Pancreas (tissue), 10 donors: ENCODE measurements at regions not wholly inside any gene's neighbourhood (a gene's known extent, or its start where the extent isn't known, plus 50 kb on each side); places are given as distances from the start of the nearest gene placed in this dataset.

Experiments
- ATAC-seq, 4 donors: fragments of 200-7000 bp; cut with Tn5 transposase; one replicate each; pipeline versions ENCODE4 v1.8.0 to v1.9.1; 2020; ENCODE audit warnings: mild to moderate bottlenecking in 4 of 4, moderate library complexity in 4 of 4
- DNase-seq, 6 donors: peaks; one replicate each; pipeline ENCODE4 v3.0.0-alpha.2; 2020
- FAIRE-seq: peaks from 2 replicates; lab custom pipeline; 2012; peaks lifted over from hg19 to GRCh38; lab: Jason Lieb, UNC
- H3K27ac ChIP-seq, 4 donors: fragments of 200-600 bp; sonication (generic); 1 replicate in 3 of 4; 2 replicates in 1 of 4; pipeline versions ENCODE4 v1.5.0 to v1.8.0; 2020
- H3K27me3 ChIP-seq, 4 donors: fragments of 200-600 bp; one replicate each; pipeline ENCODE4 v1.8.0; 2021
- H3K36me3 ChIP-seq, 3 donors: fragments of 200-600 bp; sonication (generic) in 1 of 3; one replicate each; pipeline versions ENCODE4 v1.5.0 to v1.8.0; 2020 to 2021
- H3K4me1 ChIP-seq, 3 donors: fragments of 200-600 bp; one replicate each; pipeline ENCODE4 v1.8.0; 2021
- H3K4me3 ChIP-seq, 4 donors: fragments of 200-600 bp; sonication (generic) in 2 of 4; one replicate each; pipeline versions ENCODE4 v1.5.0 to v1.8.0; 2020 to 2021
- H3K9me3 ChIP-seq, 4 donors: fragments of 200-600 bp; one replicate each; pipeline ENCODE4 v1.8.0; 2021
- WGBS, 2 donors: extraction: QIAGEN DNeasy Blood & Tissue Kit; methylation state at CpG; one replicate each; pipeline ENCODE4 v1.1.7; 2013; 5-methylcytosine and 5-hydroxymethylcytosine counted together
- intact Hi-C, 3 donors: fragments of 100-400 bp; cut with DNase I; formaldehyde crosslinking; loops; one replicate each; pipeline versions ENCODE4 v1.11.1 to v1.14.2; 2022
- TF ChIP-seq, protein P1 (sequence below), 4 donors: fragments of 200-600 bp; sonication (generic) in 3 of 4; IDR thresholded peaks; one replicate each; pipeline versions ENCODE4 v1.5.0 to v1.8.0; 2021; ENCODE audit warnings: antibody characterized with exemption in 4 of 4
- donor health status: healthy with polysubstance abuse.
- donor health status: DM: no; HTN: no; CAD: no; lungs with moderate emphysema.
- donor health status: DM: no; HTN: no; CAD: no.
- donor health status: control.
- donor health status: control.
- donor health status: Bipolar disorder and iron deficiency.
- donor health status: DM: yes; HTN: yes; CAD: no.
- donor health status: DM: no; HTN: no; CAD: no.
- donor health status: DM: no; HTN: no; CAD: no.
- donor health status: DM: yes; HTN: yes; CAD: no.

DNA sequence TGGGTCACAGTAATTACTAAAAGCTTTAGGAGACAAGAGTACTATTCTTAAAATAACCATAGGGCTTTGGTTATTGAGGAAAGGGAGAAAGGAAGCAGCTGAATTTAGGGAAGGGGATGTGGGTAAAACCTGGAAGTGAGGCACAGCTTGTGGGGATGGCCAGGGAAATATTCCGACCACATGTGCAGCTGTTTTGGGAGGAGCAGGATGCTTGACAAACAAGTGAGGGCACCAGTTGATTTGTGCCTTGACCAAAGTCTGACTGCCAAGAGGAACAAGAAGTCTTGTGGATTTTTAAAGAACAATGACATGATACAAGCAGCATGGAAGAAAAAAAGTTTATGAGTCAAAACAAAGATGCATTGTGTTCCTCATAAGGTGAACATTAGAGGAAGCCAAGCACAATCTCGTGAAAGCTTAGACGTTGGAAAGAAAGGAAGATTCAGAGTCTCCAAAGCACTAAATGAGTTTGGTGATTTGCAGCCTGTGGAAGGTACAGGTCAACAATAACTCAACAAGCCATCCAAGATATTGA, 108.5 kb upstream of the GPC6 start:
- H3K27me3 ChIP-seq, result no peaks in the 10 kb centered on the region
- TF ChIP-seq, protein P1, sequence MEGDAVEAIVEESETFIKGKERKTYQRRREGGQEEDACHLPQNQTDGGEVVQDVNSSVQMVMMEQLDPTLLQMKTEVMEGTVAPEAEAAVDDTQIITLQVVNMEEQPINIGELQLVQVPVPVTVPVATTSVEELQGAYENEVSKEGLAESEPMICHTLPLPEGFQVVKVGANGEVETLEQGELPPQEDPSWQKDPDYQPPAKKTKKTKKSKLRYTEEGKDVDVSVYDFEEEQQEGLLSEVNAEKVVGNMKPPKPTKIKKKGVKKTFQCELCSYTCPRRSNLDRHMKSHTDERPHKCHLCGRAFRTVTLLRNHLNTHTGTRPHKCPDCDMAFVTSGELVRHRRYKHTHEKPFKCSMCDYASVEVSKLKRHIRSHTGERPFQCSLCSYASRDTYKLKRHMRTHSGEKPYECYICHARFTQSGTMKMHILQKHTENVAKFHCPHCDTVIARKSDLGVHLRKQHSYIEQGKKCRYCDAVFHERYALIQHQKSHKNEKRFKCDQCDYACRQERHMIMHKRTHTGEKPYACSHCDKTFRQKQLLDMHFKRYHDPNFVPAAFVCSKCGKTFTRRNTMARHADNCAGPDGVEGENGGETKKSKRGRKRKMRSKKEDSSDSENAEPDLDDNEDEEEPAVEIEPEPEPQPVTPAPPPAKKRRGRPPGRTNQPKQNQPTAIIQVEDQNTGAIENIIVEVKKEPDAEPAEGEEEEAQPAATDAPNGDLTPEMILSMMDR (IDR thresholded peaks at IDR 0.05), result no peak
- ATAC-seq (no peak), DNase-seq (no peak), FAIRE-seq (no peak)
- H3K4me1 ChIP-seq, result no peaks in the 10 kb centered on the region
- WGBS, 2 donors, result 44 to 60% methylated on average over 3 of the region's 3 CpGs
- no peaks in the 10 kb centered on the region for H3K9me3 ChIP-seq
- intact Hi-C loops, result no loop called here
- no peak overlapping the region for H3K4me3 ChIP-seq
- H3K27ac ChIP-seq, result no peak overlapping the region
- no peaks in the 10 kb centered on the region for H3K36me3 ChIP-seq

DNA sequence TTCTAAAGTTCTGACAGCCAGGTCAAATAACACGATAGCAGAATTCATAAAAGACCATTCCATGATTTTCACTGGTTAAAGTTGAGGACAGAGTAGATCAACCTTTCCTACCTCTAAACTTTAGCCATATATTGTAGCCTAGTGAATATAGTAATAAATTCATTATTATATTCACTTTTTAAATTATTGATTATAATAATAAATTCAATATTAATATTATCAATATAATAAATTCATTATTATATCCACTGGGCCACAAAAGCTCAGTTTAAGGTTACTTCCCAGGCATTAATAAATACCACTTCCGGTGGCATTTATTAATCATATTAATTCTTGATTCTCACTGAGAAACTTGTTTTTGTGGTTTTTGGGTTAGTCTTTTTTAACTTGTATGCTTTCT, 85.7 kb upstream of the GPC6 start:
- intact Hi-C loops, result no loop called here
- Histone ChIP-seq H3K9me3 (no peaks in the 10 kb centered on the region), H3K27me3 (no peaks in the 10 kb centered on the region), H3K4me3 (no peak overlapping the region), H3K27ac (no peak overlapping the region), H3K4me1 (no peaks in the 10 kb centered on the region), H3K36me3 (no peaks in the 10 kb centered on the region)
- TF ChIP-seq, protein P1 (IDR thresholded peaks at IDR 0.05), result no peak
- DNase-seq, result no peak
- whole genome bisulfite sequencing, 2 donors, result 79 to 83% methylated on average over 2 of the region's 2 CpGs
- ATAC-seq, result no peak
- FAIRE-seq, result no peak

DNA sequence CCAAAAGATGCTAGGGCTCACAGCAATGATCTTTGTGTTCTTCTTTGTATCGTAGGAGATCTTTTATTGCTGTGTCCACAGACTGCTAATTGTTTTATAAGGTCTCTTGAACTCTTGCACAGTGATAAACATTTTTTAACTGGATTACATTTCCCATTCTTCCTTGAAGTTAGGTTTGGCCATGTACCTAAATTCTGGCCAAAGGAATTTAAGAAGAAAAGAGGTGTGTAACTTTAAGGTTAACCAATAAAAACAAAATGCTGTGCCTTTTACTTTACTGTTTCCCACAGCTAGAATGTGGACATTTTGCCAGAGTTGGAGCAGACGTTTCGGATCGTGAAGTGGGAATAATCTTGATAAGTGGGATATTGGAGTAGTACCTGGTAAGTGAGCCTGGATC, 82.6 kb upstream of the GPC6 start:
- H3K4me1 ChIP-seq, result no peaks in the 10 kb centered on the region
- intact Hi-C loops, result no loop called here
- DNase-seq, result no peak
- TF ChIP-seq, protein P1 (IDR thresholded peaks at IDR 0.05), result no peak
- no peak for FAIRE-seq
- H3K4me3 ChIP-seq, result no peak overlapping the region
- H3K9me3 ChIP-seq, result no peaks in the 10 kb centered on the region
- no peaks in the 10 kb centered on the region for H3K36me3 ChIP-seq
- no peaks in the 10 kb centered on the region for H3K27me3 ChIP-seq
- no peak overlapping the region for H3K27ac ChIP-seq
- WGBS, 2 donors, result 55 to 62% methylated on average over 4 of the region's 4 CpGs
- no peak for ATAC-seq

DNA sequence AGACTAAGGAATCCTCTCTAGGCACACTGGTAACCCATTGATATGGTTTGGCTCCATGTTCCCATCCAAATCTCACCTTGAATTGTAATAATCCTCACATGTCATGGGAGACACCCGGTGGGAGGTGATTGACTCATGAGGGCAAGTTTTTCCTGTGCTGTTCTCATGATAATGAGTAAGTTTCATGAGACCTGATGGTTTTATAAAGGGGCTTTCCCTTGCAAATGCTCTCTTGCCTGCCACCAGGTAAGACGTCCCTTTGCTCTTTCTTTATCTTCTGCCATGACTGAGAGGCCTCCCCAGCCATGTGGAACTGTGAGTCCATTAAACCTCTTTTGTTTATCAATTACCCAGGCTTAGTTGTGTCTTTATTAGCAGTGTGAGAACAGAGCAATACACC, 81.4 kb upstream of the GPC6 start:
- TF ChIP-seq, protein P1 (IDR thresholded peaks at IDR 0.05), result no peak
- FAIRE-seq (no peak), ATAC-seq (no peak), DNase-seq (no peak)
- Histone ChIP-seq H3K9me3 (no peaks in the 10 kb centered on the region), H3K27me3 (no peaks in the 10 kb centered on the region), H3K4me1 (no peaks in the 10 kb centered on the region), H3K36me3 (no peaks in the 10 kb centered on the region), H3K27ac (no peak overlapping the region), H3K4me3 (no peak overlapping the region)
- 60 to 68% methylated on average over 2 of the region's 2 CpGs for WGBS, 2 donors
- intact Hi-C loops, result no loop called here

DNA sequence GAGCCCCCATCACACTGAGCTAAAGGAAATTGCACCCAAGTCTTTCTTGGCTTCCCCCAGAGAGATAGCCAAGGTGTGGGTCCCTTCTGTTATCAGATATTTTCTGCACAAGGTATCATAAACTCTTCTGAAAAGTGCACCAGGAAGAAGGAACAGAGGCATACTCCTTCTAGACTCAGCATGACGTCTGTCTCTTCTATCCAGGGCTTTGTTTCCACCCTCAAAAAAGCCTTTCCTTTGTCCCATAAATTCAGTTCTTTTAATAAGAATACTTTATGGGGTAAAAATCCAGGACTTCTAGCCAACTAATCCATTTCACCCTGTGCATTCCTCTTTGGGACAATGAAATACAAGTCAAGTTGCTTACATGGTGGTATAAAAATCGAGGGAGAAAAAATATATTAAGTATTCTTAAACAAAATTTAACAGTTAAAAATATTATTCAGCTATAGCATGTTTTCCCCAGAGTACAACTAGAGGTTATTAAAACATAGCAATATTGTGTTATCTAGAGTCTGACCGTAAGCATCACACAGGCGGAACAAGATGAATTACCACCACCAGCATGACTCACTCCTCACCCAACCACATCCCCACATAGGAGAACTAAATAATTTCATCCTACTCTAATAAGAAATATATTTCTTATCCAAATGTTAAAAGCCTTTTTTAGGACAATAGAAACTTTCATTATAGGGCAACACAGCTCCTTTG, 79.9 kb upstream of the GPC6 start:
- TF ChIP-seq, protein P1 (IDR thresholded peaks at IDR 0.05), result no peak
- FAIRE-seq, result no peak
- 42 to 50% methylated on average over 4 of the region's 4 CpGs for WGBS, 2 donors

More for the DNA sequence above, 79.9 kb upstream of the GPC6 start:
- H3K27me3 ChIP-seq, result no peaks in the 10 kb centered on the region
- no peaks in the 10 kb centered on the region for H3K36me3 ChIP-seq
- DNase-seq (no peak), ATAC-seq (peak in 1 of 4 donors; percentile 38)
- no peak overlapping the region for H3K4me3 ChIP-seq
- H3K4me1 ChIP-seq, result no peaks in the 10 kb centered on the region
- intact Hi-C loops, result no loop called here
- H3K27ac ChIP-seq, result no peak overlapping the region
- no peaks in the 10 kb centered on the region for H3K9me3 ChIP-seq
